ENCODE measurements at regions not wholly inside any gene's neighbourhood (a gene's known extent, or its start where the extent isn't known, plus 50 kb on each side); places are given as distances from the start of the nearest gene placed in this dataset.

DNA sequence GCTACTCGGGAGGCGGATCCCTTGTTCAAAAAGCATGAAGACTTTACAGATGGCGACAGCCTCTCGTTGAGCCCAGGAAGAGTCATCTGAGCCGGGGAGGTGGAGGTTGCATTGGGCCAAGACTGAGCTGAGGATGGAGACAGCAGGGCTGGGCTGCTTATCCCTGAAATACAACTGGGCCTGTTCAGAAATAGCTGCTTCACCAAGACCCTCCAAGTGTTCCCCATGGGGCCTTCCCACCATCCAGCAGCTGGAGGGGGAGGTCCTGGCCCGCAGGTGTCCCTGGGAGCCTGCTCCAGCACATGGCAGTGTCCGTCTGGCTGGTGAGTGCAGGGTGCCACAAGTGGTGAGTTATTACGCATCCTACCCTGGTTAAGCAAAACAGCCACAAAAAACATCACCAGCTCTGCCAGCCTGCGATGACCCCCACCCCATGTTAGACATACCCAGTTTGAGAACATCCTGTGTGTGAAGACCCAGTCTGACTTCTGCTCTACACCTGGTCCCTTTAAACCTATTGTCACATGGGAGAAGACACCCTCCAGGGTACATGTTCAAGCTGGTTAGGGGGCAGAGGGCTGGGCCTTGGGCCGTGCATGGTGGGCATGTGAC lies 93.1 kb upstream of the TMPRSS2 start:
- DNase-seq (ENCODE audit: extremely low read depth in 1 of 11, low read depth in 9 of 11, low spot score in 4 of 11): no peak

DNA sequence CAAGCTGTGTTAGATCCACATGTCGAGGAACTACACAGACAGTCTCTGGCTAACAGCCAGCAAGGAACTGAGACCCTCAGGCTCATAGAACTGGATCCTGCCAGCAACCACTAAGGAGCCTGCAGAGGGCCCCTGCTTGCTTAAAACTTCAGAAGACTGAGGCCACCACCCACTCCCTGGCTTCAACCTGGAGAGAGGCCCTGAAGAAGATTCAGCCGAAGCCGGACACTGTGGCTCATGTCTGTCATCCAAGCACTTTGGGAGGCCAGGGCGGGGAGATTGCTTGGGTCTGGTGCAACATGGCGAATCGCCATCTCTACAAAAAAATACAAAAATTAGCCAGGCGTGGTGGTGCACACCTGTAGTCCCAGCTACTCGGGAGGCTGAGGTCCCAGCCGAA lies 92.6 kb upstream of the TMPRSS2 start:
- no peak for DNase-seq (ENCODE audit: extremely low read depth in 1 of 11, low read depth in 9 of 11, low spot score in 4 of 11)

DNA sequence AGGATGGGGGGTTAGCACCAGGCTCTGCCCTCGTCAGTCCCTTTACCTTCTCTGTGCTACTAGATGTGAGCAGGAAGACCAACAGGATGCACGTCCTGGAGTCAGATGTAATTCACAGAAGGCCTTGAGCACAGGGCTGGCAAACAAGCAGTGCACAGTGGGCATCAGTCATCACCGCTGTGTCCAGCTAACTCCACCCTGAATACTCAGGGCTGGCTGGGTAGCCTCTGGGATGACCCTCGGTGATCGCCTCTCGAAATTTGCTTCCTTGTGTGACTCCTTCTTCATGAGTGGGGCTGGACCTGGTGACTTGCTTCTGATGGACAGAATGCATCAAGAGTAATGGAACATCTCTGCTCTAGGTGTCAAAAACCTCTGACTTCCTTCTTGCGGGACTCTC lies 92.2 kb upstream of the TMPRSS2 start:
- DNase-seq (ENCODE audit: extremely low read depth in 1 of 11, low read depth in 9 of 11, low spot score in 4 of 11): no peak

DNA sequence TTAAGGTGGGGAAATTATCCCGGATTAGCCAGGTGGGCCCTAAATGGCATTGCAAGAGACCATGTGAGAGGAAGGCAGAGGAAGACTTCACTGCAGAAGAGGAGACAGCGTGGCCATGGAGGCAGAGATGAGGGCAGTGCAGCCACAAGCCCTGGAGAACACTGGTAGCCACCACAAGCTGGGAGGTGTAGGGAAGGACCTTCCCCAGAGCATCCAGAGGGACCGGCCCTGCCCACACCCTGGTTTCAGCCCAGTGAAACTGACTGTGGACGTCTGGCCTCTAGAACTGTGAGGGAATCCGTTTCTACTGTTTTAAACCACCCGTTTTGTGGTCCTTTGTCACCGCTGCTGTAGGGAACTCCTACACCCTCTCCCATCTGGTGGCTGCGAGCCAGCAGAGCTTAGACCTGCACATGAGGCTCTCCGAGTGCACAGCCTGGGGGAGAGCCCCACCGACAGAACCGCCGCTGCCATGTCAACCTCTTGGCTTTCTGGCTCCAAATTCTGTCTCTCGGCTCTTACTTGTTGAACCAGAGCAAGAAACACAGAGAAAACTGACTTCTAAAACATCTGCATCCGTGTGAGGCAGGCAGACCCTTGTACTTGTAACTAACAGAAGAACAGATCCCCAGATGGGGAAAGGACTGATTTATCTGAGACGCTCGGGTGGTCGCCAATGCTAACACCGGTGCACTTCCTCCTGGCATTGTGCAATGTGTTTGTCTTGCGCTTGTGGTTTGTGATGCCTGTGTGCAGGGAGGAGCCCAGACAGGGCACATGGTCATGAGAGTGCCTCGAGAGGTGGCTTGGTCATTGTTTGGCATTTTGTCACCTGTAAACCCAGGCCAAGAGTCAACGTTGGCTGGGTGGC lies 90.8 kb upstream of the TMPRSS2 start:
- no peak for DNase-seq (ENCODE audit: extremely low read depth in 1 of 11, low read depth in 9 of 11, low spot score in 4 of 11)

DNA sequence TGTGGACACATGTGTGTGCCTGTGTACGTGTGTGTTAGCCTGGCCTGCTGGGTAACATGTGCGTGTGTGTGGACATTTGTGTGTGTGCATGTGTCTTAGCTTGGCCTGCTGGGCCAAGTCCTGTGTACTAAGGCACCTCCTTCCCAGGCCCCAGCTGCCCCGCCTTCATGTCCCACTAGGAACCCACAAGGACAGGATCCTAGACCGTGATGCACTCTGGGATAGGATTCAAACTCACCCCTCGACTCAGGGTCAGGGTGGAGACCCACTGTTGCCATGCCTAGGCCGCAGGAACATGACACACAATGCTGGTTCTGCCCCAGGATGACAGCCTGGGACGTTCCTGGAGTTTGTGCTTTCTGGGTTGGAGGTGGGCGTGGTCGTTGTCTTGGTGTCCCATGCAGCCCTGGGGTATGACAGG lies 89.9 kb upstream of the TMPRSS2 start:
- DNase-seq (ENCODE audit: extremely low read depth in 1 of 11, low read depth in 9 of 11, low spot score in 4 of 11): no peak

DNA sequence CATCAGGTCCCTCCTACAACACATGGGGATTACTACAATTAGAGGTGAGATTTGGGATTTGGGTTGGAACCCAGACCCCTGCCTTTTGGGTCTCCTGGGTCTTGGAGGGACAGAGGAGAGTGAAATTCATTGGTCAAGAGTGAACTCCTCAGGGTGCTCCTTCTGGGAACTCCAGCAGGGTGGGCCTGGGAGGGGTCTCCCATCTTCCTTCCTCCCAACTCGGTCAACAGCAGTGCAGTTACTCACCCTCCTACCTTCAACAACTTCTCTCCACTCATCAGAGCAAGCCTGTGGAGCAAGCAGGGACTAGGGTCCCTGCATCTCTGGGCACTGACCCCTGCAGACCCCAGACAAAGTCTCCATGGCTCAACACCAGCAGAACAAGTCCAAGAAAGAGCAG lies 89.3 kb upstream of the TMPRSS2 start:
- no peak for DNase-seq (ENCODE audit: extremely low read depth in 1 of 11, low read depth in 9 of 11, low spot score in 4 of 11)

DNA sequence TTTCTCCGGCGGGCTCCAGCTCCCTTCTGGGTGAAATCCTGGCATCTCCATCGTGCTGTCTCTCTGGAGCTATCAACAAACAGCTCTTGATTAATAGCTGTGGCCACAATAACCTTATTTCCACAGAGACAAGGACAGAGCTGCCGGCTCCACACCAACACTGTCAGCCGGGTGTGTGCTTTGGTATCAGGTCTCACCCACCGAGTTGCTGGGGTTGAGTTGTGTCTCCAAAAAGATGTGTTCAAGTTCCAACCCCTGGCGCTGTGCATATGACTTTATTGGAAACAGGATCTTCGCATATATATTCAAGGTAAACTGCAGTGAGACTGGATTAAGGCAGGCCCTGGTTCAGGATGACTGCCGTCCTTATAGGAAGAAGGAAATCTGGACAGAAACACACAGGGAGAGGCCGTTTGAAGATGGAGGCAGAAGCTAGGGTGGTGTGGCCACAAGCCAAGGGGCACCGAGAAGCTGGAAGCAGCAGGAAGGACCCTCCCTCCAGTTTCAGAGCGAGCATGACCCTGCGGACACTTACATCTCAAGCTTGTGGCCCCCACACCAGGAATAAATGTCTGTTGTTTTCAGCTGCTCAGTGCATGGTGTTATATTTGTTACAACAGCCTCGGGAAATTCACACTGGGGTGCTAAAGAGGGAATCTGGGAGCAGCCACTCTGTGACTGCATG lies 88.4 kb upstream of the TMPRSS2 start:
- no peak for DNase-seq (ENCODE audit: extremely low read depth in 1 of 11, low read depth in 9 of 11, low spot score in 4 of 11)

DNA sequence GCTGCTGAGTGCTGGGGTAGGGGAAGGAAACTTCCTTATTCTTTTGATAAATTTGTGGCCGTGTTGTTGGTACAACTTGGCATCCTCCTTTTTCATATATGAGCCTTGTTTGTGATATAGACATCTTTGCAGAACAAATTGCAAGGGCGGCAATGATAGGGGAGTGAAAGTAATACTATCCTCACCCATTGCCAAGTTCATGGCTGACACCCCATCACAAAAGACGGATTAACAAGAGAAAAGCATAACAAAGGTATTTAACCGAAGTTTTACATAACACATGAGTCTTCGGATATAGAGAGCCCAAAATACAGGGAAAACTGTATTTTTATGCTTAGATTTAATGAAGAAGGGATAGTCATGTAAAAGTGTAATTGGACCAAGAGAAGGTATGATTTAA lies 86.3 kb upstream of the TMPRSS2 start:
- DNase-seq (ENCODE audit: extremely low read depth in 1 of 11, low read depth in 9 of 11, low spot score in 4 of 11): no peak

DNA sequence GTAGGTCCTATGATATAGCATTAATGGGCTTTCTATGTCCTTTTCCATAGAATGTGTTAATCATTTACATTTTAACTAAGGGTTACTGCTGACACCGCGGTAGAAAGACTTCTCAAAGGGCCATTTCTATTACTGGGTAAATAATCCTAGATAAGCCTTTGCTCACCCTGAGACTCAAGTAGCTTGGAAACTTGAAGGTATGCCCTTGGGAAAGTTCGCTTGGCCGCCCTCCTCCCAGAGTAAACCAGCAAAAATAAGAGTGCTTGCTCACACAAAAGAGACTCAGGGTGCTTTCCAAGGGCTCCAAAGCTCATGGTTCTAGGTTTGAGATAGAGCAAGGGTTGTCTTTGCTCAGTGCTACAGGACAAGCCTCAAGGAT lies 85.8 kb upstream of the TMPRSS2 start:
- DNase-seq (ENCODE audit: extremely low read depth in 1 of 11, low read depth in 9 of 11, low spot score in 4 of 11): no peak

DNA sequence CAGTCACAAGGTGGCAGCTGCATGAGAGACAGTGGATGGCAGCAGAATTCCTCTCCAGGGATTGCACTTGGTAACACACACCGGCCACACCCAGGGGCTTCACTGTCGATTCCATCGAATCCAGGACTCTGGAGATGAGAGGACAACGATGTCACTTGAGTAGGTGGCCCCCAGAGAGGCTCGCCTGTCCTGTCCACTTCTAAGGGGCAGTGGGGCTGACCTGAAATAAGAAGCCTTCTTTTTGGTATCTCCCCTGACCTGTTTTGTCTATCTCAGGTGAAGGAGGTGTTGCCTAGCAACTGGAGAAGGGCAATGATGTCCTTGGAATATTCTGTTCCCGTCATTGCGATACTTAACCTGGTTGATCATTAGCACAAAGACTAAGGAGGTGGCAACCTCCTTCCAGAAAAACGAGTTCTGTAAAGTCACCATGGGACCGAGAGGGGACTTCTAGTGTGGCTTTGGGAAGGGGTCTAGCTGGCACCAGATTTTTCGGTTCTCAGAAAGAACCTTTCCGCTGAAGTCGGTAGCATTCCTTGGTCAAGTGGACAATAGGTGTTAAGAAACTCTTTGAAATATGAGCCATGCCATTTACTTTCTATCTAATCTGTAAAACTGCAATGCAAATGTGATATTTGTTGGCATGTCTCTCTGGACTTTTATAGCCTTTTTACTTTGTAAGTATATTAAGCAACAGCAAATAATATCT lies 85.2 kb upstream of the TMPRSS2 start:
- no peak for DNase-seq (ENCODE audit: extremely low read depth in 1 of 11, low read depth in 9 of 11, low spot score in 4 of 11)

DNA sequence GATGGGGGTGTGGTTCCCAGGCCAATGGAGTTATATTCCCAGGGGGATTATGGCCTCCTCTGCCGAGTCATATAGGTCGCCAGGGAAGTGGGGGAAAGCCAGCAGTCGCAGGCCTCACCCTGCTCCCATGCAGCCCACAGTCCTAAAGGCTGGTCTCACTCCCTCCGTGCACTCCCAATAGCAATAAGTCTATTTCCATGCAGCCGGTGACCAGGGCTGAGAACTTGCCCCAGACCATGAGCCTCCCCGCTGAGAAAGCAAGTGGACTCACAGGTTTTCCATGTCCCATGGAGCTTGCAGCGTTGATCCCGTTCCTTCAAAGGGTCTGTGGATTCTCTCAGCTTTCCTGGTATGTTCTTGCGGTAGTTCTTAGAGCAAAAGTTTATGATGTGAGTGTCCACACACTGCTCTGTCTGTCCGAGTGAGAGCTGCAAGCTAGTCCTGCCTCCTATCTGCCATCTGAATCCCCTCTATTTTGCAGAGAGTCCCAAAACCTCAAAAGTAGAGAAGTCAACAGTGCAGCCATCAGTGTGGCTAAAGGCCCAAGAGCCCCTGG lies 81.7 kb upstream of the TMPRSS2 start:
- no peak for DNase-seq (ENCODE audit: extremely low read depth in 1 of 11, low read depth in 9 of 11, low spot score in 4 of 11)

DNA sequence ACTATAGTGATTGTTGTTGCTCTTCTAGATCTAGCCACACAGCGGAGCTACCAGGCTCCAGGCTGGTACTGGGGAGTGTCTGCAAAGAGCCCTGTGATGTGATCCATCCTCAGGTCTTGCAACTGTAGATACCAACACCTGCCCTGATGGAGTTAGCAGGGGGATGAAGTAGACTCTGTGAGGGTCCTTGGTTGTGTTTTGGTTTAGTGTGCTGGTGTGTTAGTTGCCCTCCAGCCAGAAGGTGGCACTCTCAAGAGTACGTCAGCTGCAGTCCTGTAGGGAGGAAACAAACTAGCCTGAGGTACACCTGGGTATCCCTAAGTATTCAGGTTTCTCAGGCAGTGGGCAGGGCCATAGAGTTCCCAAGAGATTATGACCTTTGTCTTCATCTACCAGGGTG lies 81.2 kb upstream of the TMPRSS2 start:
- DNase-seq (ENCODE audit: extremely low read depth in 1 of 11, low read depth in 9 of 11, low spot score in 4 of 11): no peak

DNA sequence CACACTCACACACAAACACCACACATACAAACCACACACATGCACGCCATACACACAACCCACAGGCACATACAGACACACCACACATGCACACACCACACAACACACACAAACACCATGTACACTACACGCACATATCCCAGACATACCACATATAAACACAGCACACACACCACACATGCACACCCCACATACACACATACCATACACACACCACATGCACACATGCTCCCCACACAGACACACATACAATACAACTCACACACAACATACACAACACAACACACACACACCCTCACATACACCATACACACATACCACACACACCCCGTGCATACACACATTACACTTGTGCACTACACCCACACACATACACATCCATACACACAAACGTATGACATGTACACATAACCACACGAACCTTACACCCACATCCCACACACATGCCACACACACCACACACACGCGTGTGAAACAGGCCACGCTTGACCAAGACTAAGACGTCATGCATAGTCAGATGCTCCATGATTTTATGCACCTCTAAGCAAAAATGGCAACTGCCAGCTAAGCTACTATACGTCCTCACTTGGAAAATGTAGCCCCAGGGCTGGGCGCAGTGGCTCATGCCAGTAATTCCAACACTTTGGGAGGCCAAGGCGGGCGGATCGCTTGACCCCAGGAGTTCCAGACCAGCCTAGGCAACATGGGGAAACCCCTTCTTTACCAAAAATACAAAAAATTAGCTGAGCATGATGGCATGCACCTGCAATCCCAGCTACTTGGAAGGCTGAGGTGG lies 77.4 kb upstream of the TMPRSS2 start:
- no peak for DNase-seq (ENCODE audit: extremely low read depth in 1 of 11, low read depth in 9 of 11, low spot score in 4 of 11)

DNA sequence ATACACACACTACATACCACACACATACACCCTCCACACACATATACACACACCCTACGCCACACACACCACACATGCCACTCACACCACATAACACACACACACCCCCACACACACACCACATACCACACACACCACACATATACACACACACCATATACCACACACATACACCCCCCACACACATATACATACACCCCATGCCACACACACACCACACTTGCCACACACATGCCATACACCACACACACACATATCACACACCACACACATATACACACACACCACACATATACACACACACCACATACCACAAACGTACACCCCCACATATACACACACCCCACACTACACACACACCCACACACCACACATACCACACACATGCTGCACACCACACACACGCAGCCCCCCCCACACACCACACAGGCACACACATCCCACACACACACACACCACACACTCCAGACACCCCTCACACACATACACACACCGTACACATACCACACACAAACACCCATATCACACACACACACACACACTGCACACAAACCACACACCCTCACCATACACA lies 76.7 kb upstream of the TMPRSS2 start:
- DNase-seq (ENCODE audit: extremely low read depth in 1 of 11, low read depth in 9 of 11, low spot score in 4 of 11): no peak

DNA sequence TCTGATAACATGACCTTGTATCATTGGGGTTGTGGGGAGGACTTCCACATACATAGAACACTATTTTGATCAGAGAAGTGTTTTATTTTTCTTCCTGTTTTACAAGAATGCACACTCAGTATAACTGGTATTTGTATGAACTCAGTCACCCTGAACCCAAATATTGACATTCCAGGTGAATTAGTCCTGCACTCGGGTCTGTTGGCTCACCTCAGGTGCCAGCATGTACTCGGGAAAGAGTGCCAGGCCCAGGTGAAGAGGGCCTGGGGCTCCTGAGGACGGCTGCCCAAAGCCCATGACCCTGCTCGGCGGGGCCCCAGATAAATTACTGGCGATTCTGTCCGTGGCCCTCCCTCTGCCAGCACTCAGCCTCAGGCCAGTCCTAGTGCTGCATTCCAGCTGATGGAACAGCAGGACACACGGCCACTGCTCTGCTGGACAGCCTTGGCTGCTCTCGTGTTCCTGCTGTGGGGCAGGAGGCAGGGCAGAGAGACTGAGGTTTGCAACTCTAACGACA lies 75.4 kb upstream of the TMPRSS2 start:
- no peak for DNase-seq (ENCODE audit: extremely low read depth in 1 of 11, low read depth in 9 of 11, low spot score in 4 of 11)

DNA sequence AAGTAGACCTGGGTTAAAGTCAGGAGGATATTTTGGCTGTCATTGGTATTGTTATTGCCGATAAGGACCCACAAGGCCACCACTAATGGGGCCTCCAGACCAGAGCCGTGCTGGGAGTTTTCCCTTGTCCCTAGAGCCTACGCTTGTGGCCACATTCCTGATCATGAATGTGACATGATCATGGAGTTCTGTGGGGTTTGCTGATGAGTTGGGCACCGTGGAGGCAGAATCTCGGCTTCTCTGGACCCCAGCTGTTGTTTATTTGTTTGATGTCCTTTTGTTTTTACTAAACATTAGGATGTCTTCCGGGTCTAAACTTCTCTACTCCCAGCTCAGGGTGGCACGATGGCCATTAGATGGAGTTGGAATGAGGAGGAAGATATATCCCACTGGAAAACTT lies 74.9 kb upstream of the TMPRSS2 start:
- DNase-seq (ENCODE audit: extremely low read depth in 1 of 11, low read depth in 9 of 11, low spot score in 4 of 11): no peak

DNA sequence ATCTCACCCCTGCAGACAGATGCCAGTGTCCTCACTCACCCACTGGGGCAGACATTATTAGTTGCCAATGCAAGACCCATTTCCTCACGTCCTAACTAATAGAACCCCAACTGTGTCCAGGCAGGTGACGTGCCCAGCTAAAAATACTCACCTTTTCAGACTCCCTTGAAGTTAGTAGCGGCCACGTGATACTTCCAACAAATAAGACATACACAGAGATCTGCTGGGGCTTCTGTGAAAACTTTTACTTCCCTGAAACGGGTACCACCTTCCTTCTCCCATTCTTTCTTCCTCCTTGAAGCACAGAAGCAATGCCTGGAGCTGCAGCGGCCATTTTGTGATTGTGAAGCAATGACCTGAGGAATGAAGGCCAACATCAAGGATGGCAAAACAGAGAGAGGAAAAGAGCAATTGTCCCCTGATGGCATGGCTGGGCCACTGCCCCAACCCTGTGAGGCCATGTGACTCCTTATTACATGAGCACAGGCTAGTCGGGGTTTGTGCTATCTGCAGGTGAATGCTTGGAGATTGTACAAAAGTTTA lies 74.4 kb upstream of the TMPRSS2 start:
- DNase-seq (ENCODE audit: extremely low read depth in 1 of 11, low read depth in 9 of 11, low spot score in 4 of 11): no peak

All from renal cortex interstitium (tissue), 11 donors.